ENCODE measurements at regions not wholly inside any gene's neighbourhood (a gene's known extent, or its start where the extent isn't known, plus 50 kb on each side); places are given as distances from the start of the nearest gene placed in this dataset.

DNA sequence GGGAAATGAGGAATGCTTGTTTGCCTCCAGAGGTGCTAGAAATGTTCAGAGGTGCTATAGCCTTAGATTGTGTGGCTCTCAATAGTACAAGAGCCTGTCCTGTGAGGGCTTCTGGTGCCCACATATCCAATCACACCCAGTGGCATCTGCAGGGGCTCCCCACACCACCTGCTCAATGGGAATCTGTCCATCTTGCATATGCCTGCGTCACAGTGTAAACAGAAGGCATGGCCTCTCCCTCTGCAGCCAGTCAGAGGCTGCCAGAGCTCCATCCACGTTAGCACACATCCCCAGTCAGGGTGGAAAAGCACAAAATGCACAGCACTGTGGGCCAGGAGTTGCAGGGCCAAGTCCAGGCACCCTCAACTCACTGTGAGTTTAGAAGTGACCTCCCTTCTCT, 113.6 kb upstream of the GRIK3 start:
- Histone ChIP-seq H3K9ac (replicated peaks; ENCODE audit: extremely low read depth, insufficient read depth, low read length) (no peak overlapping the region), H3K27me3 (ENCODE audit: control insufficient read depth in 2 of 2, insufficient read depth in 2 of 2, low read length in 2 of 2) (no peaks in the 10 kb centered on the region), H3K79me2 (ENCODE audit: control insufficient read depth, insufficient read depth, low read length) (no peaks in the 10 kb centered on the region), H2AFZ (ENCODE audit: low read depth, low read length) (no peak overlapping the region), H3K9me3 (replicated peaks; ENCODE audit: control insufficient read depth, insufficient read depth, low read length) (no peaks in the 10 kb centered on the region), H3K4me1 (ENCODE audit: control insufficient read depth, extremely low read depth, insufficient read depth, low read length) (no peaks in the 10 kb centered on the region), H3K9me1 (replicated peaks; ENCODE audit: control insufficient read depth, extremely low read depth, insufficient read depth, low read length) (no peaks in the 10 kb centered on the region), H3K27ac (ENCODE audit: insufficient read depth, low read depth, low read length) (no peak overlapping the region), H3K4me3 (replicated peaks in 1 of 3; ENCODE audit: insufficient read depth in 1 of 3, low read depth in 1 of 3, low read length in 3 of 3) (no peak overlapping the region), H3K4me2 (ENCODE audit: insufficient read depth, low read length) (no peak overlapping the region), H3K36me3 (ENCODE audit: control insufficient read depth in 2 of 2, extremely low read depth in 1 of 2, insufficient read depth in 2 of 2, low read length in 2 of 2) (no peaks in the 10 kb centered on the region), H4K20me1 (replicated peaks; ENCODE audit: control insufficient read depth, extremely low read depth, insufficient read depth, low read length) (no peaks in the 10 kb centered on the region)
- DNase-seq (ENCODE audit: low read depth, low spot score) (no peak), FAIRE-seq (no peak)
- intact Hi-C loops (cut with micrococcal nuclease) (no loop called here), dilution Hi-C loops (cut with MboI; ENCODE audit: extremely low pct_ligation_motif_present, low sequenced_read_pairs) (no loop called here)
- POLR2A ChIA-PET, result no interaction called here
- CTCF ChIA-PET, result interaction anchor here (1.1 kb wide), 1 partner anchor 12 kb away, joined by 5 read pairs; no protein-coding TSS in a partner anchor
- TF ChIP-seq POLR2AphosphoS5 (IDR thresholded peaks at IDR 0.05; ENCODE audit: insufficient read depth, low read depth, low read length) (no peak), FOS (IDR thresholded peaks at IDR 0.05; ENCODE audit: borderline replicate concordance, insufficient read depth, low read length) (no peak), MYC (IDR thresholded peaks at IDR 0.05; ENCODE audit: low read depth, low read length) (no peak), POLR2A (IDR thresholded peaks at IDR 0.05; ENCODE audit: low read depth, low read length) (no peak), GATA2 (IDR thresholded peaks at IDR 0.05; ENCODE audit: insufficient read depth, insufficient read length, low read depth, low read length) (no peak), JUN (IDR thresholded peaks at IDR 0.05; ENCODE audit: borderline replicate concordance, insufficient read depth, insufficient read length, low read depth) (no peak), EZH2 (IDR thresholded peaks at IDR 0.05; ENCODE audit: borderline replicate concordance, low read depth, low read length, severe bottlenecking) (no peak)
- TF ChIP-seq, protein P1, sequence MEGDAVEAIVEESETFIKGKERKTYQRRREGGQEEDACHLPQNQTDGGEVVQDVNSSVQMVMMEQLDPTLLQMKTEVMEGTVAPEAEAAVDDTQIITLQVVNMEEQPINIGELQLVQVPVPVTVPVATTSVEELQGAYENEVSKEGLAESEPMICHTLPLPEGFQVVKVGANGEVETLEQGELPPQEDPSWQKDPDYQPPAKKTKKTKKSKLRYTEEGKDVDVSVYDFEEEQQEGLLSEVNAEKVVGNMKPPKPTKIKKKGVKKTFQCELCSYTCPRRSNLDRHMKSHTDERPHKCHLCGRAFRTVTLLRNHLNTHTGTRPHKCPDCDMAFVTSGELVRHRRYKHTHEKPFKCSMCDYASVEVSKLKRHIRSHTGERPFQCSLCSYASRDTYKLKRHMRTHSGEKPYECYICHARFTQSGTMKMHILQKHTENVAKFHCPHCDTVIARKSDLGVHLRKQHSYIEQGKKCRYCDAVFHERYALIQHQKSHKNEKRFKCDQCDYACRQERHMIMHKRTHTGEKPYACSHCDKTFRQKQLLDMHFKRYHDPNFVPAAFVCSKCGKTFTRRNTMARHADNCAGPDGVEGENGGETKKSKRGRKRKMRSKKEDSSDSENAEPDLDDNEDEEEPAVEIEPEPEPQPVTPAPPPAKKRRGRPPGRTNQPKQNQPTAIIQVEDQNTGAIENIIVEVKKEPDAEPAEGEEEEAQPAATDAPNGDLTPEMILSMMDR (IDR thresholded peaks at IDR 0.05; ENCODE audit: extremely low read depth in 1 of 2, insufficient read depth in 1 of 2, low read depth in 1 of 2, low read length in 2 of 2), result no peak
- TF ChIP-seq, protein P2, sequence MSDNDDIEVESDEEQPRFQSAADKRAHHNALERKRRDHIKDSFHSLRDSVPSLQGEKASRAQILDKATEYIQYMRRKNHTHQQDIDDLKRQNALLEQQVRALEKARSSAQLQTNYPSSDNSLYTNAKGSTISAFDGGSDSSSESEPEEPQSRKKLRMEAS (IDR thresholded peaks at IDR 0.05; ENCODE audit: insufficient read depth, insufficient read length), result no peak
- no TSS peak for BruUV-seq (replicated peaks)

All from endothelial cell of umbilical vein (primary cell).